ENCODE measurements at regions not wholly inside any gene's neighbourhood (a gene's known extent, or its start where the extent isn't known, plus 50 kb on each side); places are given as distances from the start of the nearest gene placed in this dataset.

GRCh38 chr16:65790768-65791167, 575.7 kb upstream of the CDH5 start:
- Histone ChIP-seq H3K36me3 (ENCODE audit: control insufficient read depth, insufficient read depth, low read length) (no peaks in the 10 kb centered on the region), H3K4me1 (ENCODE audit: control insufficient read depth, insufficient read depth, low read length) (peaks cover 18% of the 10 kb centered on the region), H3K9me3 (replicated peaks; ENCODE audit: control insufficient read depth, low read depth, low read length) (no peaks in the 10 kb centered on the region), H3K4me3 (ENCODE audit: low read length) (no peak overlapping the region), H3K27me3 (ENCODE audit: control insufficient read depth, insufficient read depth, low read length) (peaks cover 1% of the 10 kb centered on the region), H3K27ac (ENCODE audit: low read length) (no peak overlapping the region)
- WGBS (ENCODE audit: insufficient coverage) = 27% methylated on average over 1 of the region's 2 CpGs
- no peak for DNase-seq

DNA sequence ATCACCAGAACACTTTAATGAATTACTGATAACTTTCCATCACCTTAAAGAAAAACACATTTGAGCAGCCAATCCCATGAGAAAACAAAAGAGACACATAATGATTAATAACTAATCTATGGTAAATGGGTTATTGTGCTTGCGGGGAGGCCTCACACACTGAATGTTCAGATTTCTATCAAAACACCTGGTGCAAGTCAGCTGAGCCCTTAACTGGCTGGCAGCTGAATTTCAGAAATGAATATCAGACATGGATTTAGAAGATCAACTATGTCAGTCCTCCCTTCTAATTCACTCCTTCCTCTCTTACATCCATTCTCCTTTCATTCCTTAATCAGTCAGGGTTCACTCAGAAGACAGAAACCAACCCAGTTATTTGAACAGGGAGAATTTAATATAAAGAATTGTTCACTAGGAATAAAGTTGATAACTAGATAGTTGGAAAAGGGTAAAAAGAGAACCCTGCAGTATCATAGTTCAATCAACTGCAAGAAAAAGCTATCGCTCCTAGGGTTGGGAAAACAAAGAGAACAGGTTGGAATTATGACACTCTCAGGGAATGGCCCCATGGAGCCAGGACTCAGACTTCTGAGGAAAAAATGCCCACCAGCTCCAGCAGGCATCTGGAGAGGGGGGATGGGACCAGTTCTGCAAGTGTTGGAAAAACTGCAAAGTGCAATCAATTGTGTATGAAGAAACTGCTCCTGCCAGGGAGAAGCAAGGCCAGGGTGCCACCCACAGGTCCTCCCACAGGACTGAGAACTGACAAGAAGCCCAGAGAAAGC, 577.1 kb upstream of the CDH5 start:
- Histone ChIP-seq H3K36me3 (ENCODE audit: control insufficient read depth, insufficient read depth, low read length) (no peaks in the 10 kb centered on the region), H3K27me3 (ENCODE audit: control insufficient read depth, insufficient read depth, low read length) (no peaks in the 10 kb centered on the region), H3K9me3 (replicated peaks; ENCODE audit: control insufficient read depth, low read depth, low read length) (no peaks in the 10 kb centered on the region), H3K4me3 (ENCODE audit: low read length) (no peak overlapping the region), H3K27ac (ENCODE audit: low read length) (no peak overlapping the region), H3K4me1 (ENCODE audit: control insufficient read depth, insufficient read depth, low read length) (peaks cover 18% of the 10 kb centered on the region)
- no peak for DNase-seq
- WGBS (ENCODE audit: insufficient coverage) = 80% methylated on average over 1 of the region's 2 CpGs

DNA sequence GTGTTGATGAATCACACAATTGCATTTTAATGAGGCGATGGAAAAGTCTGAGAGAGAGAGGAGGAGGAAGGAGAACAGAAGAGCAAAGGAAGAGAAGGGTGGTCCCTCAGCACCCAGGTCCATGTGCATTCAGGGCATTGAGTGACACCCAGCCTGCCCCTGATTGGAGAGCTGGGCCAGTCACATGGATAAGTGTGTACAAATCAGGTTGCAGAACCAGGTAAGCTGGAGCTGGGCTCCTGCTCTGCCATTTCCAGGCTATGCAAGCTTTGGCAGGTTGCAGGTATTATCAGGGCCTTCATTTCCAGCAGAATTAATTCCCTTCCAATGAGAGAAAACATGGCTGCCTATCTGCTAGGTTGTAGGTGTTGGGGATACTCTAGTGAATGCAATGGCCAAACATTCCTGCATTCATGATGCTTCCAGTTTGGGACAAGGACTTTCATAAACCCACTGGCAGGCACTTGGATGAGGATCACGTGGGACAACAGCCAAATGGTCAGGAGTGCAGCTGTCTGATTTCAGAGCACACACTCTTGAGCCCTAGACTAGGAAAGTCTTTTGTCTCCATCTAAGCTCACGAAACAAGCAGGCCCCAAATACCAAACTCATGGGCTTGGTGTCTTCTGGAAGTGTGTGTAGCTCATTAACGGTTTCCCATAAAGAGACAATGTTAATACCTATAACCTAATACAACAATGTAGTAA, 577.9 kb upstream of the CDH5 start:
- 75% methylated on average over 2 of the region's 4 CpGs for WGBS (ENCODE audit: insufficient coverage)

GRCh38 chr16:65787921-65788320, 578.6 kb upstream of the CDH5 start:
- H3K4me3 ChIP-seq (ENCODE audit: low read length) = no peak overlapping the region
- DNase-seq = no peak
- peaks cover 2% of the 10 kb centered on the region for H3K27me3 ChIP-seq (ENCODE audit: control insufficient read depth, insufficient read depth, low read length)
- peaks cover 31% of the 10 kb centered on the region for H3K4me1 ChIP-seq (ENCODE audit: control insufficient read depth, insufficient read depth, low read length)
- no peak overlapping the region for H3K27ac ChIP-seq (ENCODE audit: low read length)
- H3K9me3 ChIP-seq (replicated peaks; ENCODE audit: control insufficient read depth, low read depth, low read length) = no peaks in the 10 kb centered on the region
- 89% methylated on average over 8 of the region's 11 CpGs for WGBS (ENCODE audit: insufficient coverage)
- no peaks in the 10 kb centered on the region for H3K36me3 ChIP-seq (ENCODE audit: control insufficient read depth, insufficient read depth, low read length)

More for the DNA sequence above, 577.9 kb upstream of the CDH5 start:
- H3K36me3 ChIP-seq (ENCODE audit: control insufficient read depth, insufficient read depth, low read length) = no peaks in the 10 kb centered on the region
- H3K27ac ChIP-seq (ENCODE audit: low read length) = no peak overlapping the region
- peaks cover 25% of the 10 kb centered on the region for H3K4me1 ChIP-seq (ENCODE audit: control insufficient read depth, insufficient read depth, low read length)
- no peak overlapping the region for H3K4me3 ChIP-seq (ENCODE audit: low read length)
- H3K27me3 ChIP-seq (ENCODE audit: control insufficient read depth, insufficient read depth, low read length) = no peaks in the 10 kb centered on the region
- DNase-seq = peak; percentile 50
- no peaks in the 10 kb centered on the region for H3K9me3 ChIP-seq (replicated peaks; ENCODE audit: control insufficient read depth, low read depth, low read length)

DNA sequence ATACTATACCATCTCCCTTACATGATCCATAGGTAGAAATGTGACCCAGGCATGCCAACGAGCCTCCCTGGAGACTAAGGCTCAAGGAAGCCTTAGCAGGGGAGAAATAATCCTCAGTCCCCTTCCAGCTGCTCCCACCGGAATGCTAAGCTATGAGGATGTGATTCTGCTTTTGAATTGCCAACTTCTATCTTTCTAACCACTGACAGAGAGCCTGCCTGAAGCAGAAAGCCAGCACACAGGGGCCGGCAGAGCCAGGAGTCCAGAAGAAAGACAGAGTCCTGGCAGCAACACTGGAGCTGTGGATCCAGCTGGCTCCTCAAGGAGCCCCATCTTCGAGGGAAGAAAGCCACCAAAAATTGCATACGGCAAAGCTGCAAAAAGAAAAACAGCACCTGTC, 579.6 kb upstream of the CDH5 start:
- Histone ChIP-seq H3K27me3 (ENCODE audit: control insufficient read depth, insufficient read depth, low read length) (peaks cover 2% of the 10 kb centered on the region), H3K36me3 (ENCODE audit: control insufficient read depth, insufficient read depth, low read length) (no peaks in the 10 kb centered on the region), H3K4me1 (ENCODE audit: control insufficient read depth, insufficient read depth, low read length) (peaks cover 37% of the 10 kb centered on the region), H3K9me3 (replicated peaks; ENCODE audit: control insufficient read depth, low read depth, low read length) (no peaks in the 10 kb centered on the region), H3K4me3 (ENCODE audit: low read length) (no peak overlapping the region), H3K27ac (ENCODE audit: low read length) (no peak overlapping the region)
- 0% methylated on average over 1 of the region's 5 CpGs for WGBS (ENCODE audit: insufficient coverage)
- peak; percentile 88 for DNase-seq

GRCh38 chr16:65783709-65784474, 582.6 kb upstream of the CDH5 start:
- H3K9me3 ChIP-seq (replicated peaks; ENCODE audit: control insufficient read depth, low read depth, low read length) = no peaks in the 10 kb centered on the region
- whole genome bisulfite sequencing (ENCODE audit: insufficient coverage) = 53% methylated on average over 3 of the region's 7 CpGs
- DNase-seq = peak; percentile 57
- no peaks in the 10 kb centered on the region for H3K36me3 ChIP-seq (ENCODE audit: control insufficient read depth, insufficient read depth, low read length)
- H3K4me1 ChIP-seq (ENCODE audit: control insufficient read depth, insufficient read depth, low read length) = peaks cover 49% of the 10 kb centered on the region
- H3K27ac ChIP-seq (ENCODE audit: low read length) = no peak overlapping the region
- H3K27me3 ChIP-seq (ENCODE audit: control insufficient read depth, insufficient read depth, low read length) = peaks cover 2% of the 10 kb centered on the region
- H3K4me3 ChIP-seq (ENCODE audit: low read length) = no peak overlapping the region

GRCh38 chr16:65782611-65783600, 583.6 kb upstream of the CDH5 start:
- H3K4me1 ChIP-seq (ENCODE audit: control insufficient read depth, insufficient read depth, low read length) = peaks cover 45% of the 10 kb centered on the region
- peaks cover 2% of the 10 kb centered on the region for H3K27me3 ChIP-seq (ENCODE audit: control insufficient read depth, insufficient read depth, low read length)
- peak; percentile 92 for DNase-seq
- H3K36me3 ChIP-seq (ENCODE audit: control insufficient read depth, insufficient read depth, low read length) = no peaks in the 10 kb centered on the region
- H3K27ac ChIP-seq (ENCODE audit: low read length) = peak overlapping the region; percentile 71
- no peaks in the 10 kb centered on the region for H3K9me3 ChIP-seq (replicated peaks; ENCODE audit: control insufficient read depth, low read depth, low read length)
- H3K4me3 ChIP-seq (ENCODE audit: low read length) = no peak overlapping the region
- 28% methylated on average over 7 of the region's 13 CpGs for WGBS (ENCODE audit: insufficient coverage)

- H3K36me3 ChIP-seq (ENCODE audit: control insufficient read depth, insufficient read depth, low read length) = no peaks in the 10 kb centered on the region
- DNase-seq = no peak
- H3K27me3 ChIP-seq (ENCODE audit: control insufficient read depth, insufficient read depth, low read length) = peaks cover 2% of the 10 kb centered on the region
- no peak overlapping the region for H3K27ac ChIP-seq (ENCODE audit: low read length)
- H3K4me3 ChIP-seq (ENCODE audit: low read length) = no peak overlapping the region
- H3K9me3 ChIP-seq (replicated peaks; ENCODE audit: control insufficient read depth, low read depth, low read length) = peaks cover 8% of the 10 kb centered on the region
- peaks cover 39% of the 10 kb centered on the region for H3K4me1 ChIP-seq (ENCODE audit: control insufficient read depth, insufficient read depth, low read length)
Measured at GRCh38 chr16:65781855-65782254, 584.6 kb upstream of the CDH5 start.

- WGBS (ENCODE audit: insufficient coverage) = no CpG with 5 or more reads among the region's 1 CpG
- DNase-seq = no peak
- Histone ChIP-seq H3K4me1 (ENCODE audit: control insufficient read depth, insufficient read depth, low read length) (peaks cover 36% of the 10 kb centered on the region), H3K9me3 (replicated peaks; ENCODE audit: control insufficient read depth, low read depth, low read length) (peaks cover 12% of the 10 kb centered on the region), H3K36me3 (ENCODE audit: control insufficient read depth, insufficient read depth, low read length) (no peaks in the 10 kb centered on the region), H3K4me3 (ENCODE audit: low read length) (no peak overlapping the region), H3K27ac (ENCODE audit: low read length) (no peak overlapping the region), H3K27me3 (ENCODE audit: control insufficient read depth, insufficient read depth, low read length) (peaks cover 2% of the 10 kb centered on the region)
Measured at GRCh38 chr16:65781363-65781762, 585.1 kb upstream of the CDH5 start.

Data from muscle of leg (tissue), 3 donors.